GM21825 (cell line): ENCODE measurements at regions not wholly inside any gene's neighbourhood (a gene's known extent, or its start where the extent isn't known, plus 50 kb on each side); places are given as distances from the start of the nearest gene placed in this dataset.

ENCODE experiments used
- ATAC-seq: cut with Tn5 transposase; IDR thresholded peaks from one replicate; pipeline ENCODE4 v1.9.1; 2021; ENCODE audit warnings: mild to moderate bottlenecking, moderate library complexity; ENCODE audit not compliant: unreplicated experiment

DNA sequence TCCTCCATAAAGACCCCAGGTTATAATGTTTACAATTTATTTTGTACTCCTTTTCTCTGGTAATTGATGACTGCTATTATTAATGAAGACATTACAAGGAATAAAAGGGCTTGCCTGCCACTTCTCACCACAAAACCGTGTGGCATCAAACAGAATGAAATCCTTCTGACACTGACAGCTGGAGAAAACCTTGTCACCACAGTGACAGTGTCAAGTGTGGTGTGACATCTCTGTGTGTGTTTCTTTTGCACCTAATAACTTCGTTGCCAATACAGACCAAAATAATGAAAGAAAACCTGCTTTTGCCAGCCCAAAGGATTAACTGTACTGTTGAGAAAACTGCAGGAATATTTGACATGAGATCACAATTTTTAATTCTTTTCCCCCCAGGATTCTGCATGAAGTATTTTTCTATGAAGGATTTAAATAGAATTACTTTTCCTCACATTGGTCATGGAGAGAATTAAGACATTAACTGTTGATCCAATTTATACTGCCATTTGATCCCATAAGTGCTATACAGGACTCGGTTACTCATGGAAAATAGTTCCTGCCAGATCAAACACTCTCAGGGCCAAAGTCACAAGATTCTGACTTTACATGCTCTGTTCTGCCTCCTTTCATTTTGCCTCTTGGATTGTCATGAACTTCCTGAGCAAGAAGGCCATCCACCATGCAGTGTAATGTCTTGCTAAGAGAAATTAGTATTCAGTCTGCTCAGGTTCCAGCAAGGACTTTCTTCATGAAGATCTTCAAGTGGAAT, 60.4 kb upstream of the IFNG-AS1 start:
- ATAC-seq = no peak

GRCh38 chr12:67929384-67929772, 59.9 kb upstream of the IFNG-AS1 start:
- no peak for ATAC-seq

- ATAC-seq = no peak
These were observed 51.4 kb upstream of the IFNG-AS1 start for GRCh38 chr12:67937822-67938221.
